ENCODE measurements at regions not wholly inside any gene's neighbourhood (a gene's known extent, or its start where the extent isn't known, plus 50 kb on each side); places are given as distances from the start of the nearest gene placed in this dataset.

DNA sequence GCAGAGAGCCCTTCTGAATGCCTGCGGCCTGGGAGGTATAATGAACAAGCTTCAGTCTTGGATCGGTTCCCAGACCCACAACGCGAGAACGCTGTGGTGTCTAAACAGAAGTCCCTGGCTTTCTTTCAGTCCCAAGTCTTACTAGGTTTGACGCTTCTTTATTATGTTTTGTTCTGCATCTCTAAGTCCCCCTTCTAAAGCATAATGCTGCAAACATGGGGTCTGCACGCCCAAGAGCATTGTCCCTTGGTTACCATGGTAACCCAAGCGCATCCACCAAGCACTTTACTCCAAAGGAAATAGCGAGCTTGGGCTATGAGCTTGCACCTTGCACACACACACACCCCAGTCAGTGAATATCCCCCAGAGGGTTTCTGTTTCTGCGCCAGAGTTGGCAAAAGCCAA, 193.7 kb downstream of the INO80D start:
- BruUV-seq (replicated peaks): no TSS peak
- Histone ChIP-seq H3K9ac (ENCODE audit: insufficient read depth, low read depth, low read length) (no peak overlapping the region), H3K79me2 (ENCODE audit: insufficient read depth, low read length) (no peaks in the 10 kb centered on the region), H4K20me1 (ENCODE audit: insufficient read depth, low read length) (no peaks in the 10 kb centered on the region), H3K36me3 (replicated peaks in 1 of 2; ENCODE audit: control insufficient read depth in 1 of 2, insufficient read depth in 2 of 2, low read length in 2 of 2) (no peaks in the 10 kb centered on the region), H3K27me3 (ENCODE audit: control insufficient read depth in 1 of 2, insufficient read depth in 2 of 2, low read length in 2 of 2) (peaks cover 0 to 25% of the 10 kb centered on the region in 2 experiments; a peak in 3 of 5 replicates), H3K4me1 (ENCODE audit: insufficient read depth, low read length) (peaks cover 14% of the 10 kb centered on the region), H3K4me2 (ENCODE audit: low read depth, low read length) (peak overlapping the region; percentile 37), H2AFZ (ENCODE audit: low read length) (no peak overlapping the region), H3K9me3 (ENCODE audit: low read length) (no peaks in the 10 kb centered on the region), H3K27ac (ENCODE audit: extremely low read length, insufficient read depth, low read length) (no peak overlapping the region), H3K4me3 (replicated peaks in 1 of 3; ENCODE audit: insufficient read depth in 1 of 3, low read depth in 2 of 3, low read length in 3 of 3) (no peak overlapping the region)
- 21% methylated on average over 10 of the region's 10 CpGs for WGBS (ENCODE audit: low lambda C conversion rate)
- ChIA-PET CTCF (ENCODE audit: low intra/inter-chr PET ratio, low total read pairs) (no interaction called here), POLR2A (no interaction called here)
- peak; percentile 54; the same call in 1 of the 2 replicates for TF ChIP-seq RFX1 (IDR thresholded peaks at IDR 0.05)
- 0 out of 2 replicates have a peak, but pooled peaks have one; percentile 24 for TF ChIP-seq ZNF253 (CRISPR knock-in tag; IDR thresholded peaks at IDR 0.05; ENCODE audit: borderline replicate concordance)
- no peak for TF ChIP-seq SOX5 (CRISPR knock-in tag; IDR thresholded peaks at IDR 0.05; ENCODE audit: borderline replicate concordance)
- TF ChIP-seq KDM4B (CRISPR knock-in tag; IDR thresholded peaks at IDR 0.05): no peak
- TF ChIP-seq BORCS8-MEF2B (CRISPR knock-in tag; IDR thresholded peaks at IDR 0.05): 0 out of 2 replicates have a peak, but pooled peaks have one; percentile 9
- TF ChIP-seq ZNF30 (CRISPR knock-in tag; IDR thresholded peaks at IDR 0.05): no peak
- FAIRE-seq: no peak
- in situ Hi-C loops (cut with HindIII; ENCODE audit: extremely low pct_ligation_motif_present, low pct_unique_long_range_greater_than_20kb) (loop anchor here (25.0 kb wide), 1 partner anchor 1555 kb away; no protein-coding TSS in a partner anchor), intact Hi-C loops (cut with micrococcal nuclease; ENCODE audit: unreplicated experiment) (no loop called here)
- peak; percentile 65 for ATAC-seq
- DNase-seq (ENCODE audit: low spot score): no peak

DNA sequence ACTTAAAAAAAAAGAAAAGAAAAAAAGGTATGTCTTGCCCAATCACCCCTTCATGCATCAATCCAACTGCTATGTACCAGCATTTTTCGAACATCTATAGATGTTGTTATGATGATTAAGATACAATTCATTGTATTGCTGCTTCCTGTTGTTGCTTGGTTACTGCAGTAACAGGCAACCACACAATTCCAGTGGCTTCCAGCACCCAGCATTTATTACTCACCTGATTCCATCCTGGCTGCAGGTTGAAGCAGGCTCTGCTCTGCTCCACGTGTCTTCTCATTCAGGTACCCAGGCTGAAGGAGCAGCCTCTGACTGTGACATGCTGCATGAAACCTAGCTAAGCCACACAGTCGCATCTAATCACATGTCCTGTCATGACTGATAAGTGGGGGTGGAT, 196.9 kb downstream of the INO80D start:
- DNase-seq (ENCODE audit: low spot score) (no peak), FAIRE-seq (no peak), ATAC-seq (no peak)
- TF ChIP-seq, protein P1, sequence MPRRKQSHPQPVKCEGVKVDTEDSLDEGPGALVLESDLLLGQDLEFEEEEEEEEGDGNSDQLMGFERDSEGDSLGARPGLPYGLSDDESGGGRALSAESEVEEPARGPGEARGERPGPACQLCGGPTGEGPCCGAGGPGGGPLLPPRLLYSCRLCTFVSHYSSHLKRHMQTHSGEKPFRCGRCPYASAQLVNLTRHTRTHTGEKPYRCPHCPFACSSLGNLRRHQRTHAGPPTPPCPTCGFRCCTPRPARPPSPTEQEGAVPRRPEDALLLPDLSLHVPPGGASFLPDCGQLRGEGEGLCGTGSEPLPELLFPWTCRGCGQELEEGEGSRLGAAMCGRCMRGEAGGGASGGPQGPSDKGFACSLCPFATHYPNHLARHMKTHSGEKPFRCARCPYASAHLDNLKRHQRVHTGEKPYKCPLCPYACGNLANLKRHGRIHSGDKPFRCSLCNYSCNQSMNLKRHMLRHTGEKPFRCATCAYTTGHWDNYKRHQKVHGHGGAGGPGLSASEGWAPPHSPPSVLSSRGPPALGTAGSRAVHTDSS (CRISPR knock-in tag; conservative IDR thresholded peaks at IDR 0.05): no peak
- TF ChIP-seq TP53 (CRISPR knock-in tag; conservative IDR thresholded peaks at IDR 0.05): no peak
- TF ChIP-seq, protein P2, sequence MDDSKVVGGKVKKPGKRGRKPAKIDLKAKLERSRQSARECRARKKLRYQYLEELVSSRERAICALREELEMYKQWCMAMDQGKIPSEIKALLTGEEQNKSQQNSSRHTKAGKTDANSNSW (CRISPR knock-in tag; IDR thresholded peaks at IDR 0.05; ENCODE audit: borderline replicate concordance): no peak
- TF ChIP-seq ZNF3 (CRISPR knock-in tag; IDR thresholded peaks at IDR 0.05): no peak
- TF ChIP-seq, protein P3, sequence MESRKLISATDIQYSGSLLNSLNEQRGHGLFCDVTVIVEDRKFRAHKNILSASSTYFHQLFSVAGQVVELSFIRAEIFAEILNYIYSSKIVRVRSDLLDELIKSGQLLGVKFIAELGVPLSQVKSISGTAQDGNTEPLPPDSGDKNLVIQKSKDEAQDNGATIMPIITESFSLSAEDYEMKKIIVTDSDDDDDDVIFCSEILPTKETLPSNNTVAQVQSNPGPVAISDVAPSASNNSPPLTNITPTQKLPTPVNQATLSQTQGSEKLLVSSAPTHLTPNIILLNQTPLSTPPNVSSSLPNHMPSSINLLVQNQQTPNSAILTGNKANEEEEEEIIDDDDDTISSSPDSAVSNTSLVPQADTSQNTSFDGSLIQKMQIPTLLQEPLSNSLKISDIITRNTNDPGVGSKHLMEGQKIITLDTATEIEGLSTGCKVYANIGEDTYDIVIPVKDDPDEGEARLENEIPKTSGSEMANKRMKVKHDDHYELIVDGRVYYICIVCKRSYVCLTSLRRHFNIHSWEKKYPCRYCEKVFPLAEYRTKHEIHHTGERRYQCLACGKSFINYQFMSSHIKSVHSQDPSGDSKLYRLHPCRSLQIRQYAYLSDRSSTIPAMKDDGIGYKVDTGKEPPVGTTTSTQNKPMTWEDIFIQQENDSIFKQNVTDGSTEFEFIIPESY (CRISPR knock-in tag; IDR thresholded peaks at IDR 0.05): no peak
- TF ChIP-seq RFX1 (IDR thresholded peaks at IDR 0.05): no peak
- TF ChIP-seq NR2F6 (IDR thresholded peaks at IDR 0.05): no peak
- TF ChIP-seq NR2F6 (CRISPR knock-in tag; IDR thresholded peaks at IDR 0.05): no peak
- ChIA-PET POLR2A (no interaction called here), CTCF (ENCODE audit: low intra/inter-chr PET ratio, low total read pairs) (no interaction called here)
- intact Hi-C loops (cut with micrococcal nuclease; ENCODE audit: unreplicated experiment): no loop called here
- Histone ChIP-seq H4K20me1 (ENCODE audit: insufficient read depth, low read length) (no peaks in the 10 kb centered on the region), H3K9me3 (ENCODE audit: low read length) (no peaks in the 10 kb centered on the region), H3K4me1 (ENCODE audit: insufficient read depth, low read length) (peaks cover 14% of the 10 kb centered on the region), H3K4me2 (ENCODE audit: low read depth, low read length) (no peak overlapping the region), H3K27ac (ENCODE audit: extremely low read length, insufficient read depth, low read length) (no peak overlapping the region), H3K27me3 (ENCODE audit: control insufficient read depth in 1 of 2, insufficient read depth in 2 of 2, low read length in 2 of 2) (peaks cover 0 to 22% of the 10 kb centered on the region in 2 experiments; a peak in 3 of 5 replicates), H3K9ac (ENCODE audit: insufficient read depth, low read depth, low read length) (no peak overlapping the region), H3K79me2 (ENCODE audit: insufficient read depth, low read length) (no peaks in the 10 kb centered on the region), H3K4me3 (replicated peaks in 1 of 3; ENCODE audit: insufficient read depth in 1 of 3, low read depth in 2 of 3, low read length in 3 of 3) (no peak overlapping the region), H3K36me3 (replicated peaks in 1 of 2; ENCODE audit: control insufficient read depth in 1 of 2, insufficient read depth in 2 of 2, low read length in 2 of 2) (no peaks in the 10 kb centered on the region), H2AFZ (ENCODE audit: low read length) (no peak overlapping the region)
- no TSS peak for BruUV-seq (replicated peaks)
- WGBS (ENCODE audit: low lambda C conversion rate): 4% methylated on average over 3 of the region's 3 CpGs
- in situ Hi-C loops (cut with HindIII; ENCODE audit: extremely low pct_ligation_motif_present, low pct_unique_long_range_greater_than_20kb): loop anchor here (5.0 to 25.0 kb wide), 2 partner anchors 112 to 1552 kb away; no protein-coding TSS in a partner anchor

Measured in HepG2 (cell line).